Hepatocyte (in vitro differentiated cells): ENCODE measurements at regions not wholly inside any gene's neighbourhood (a gene's known extent, or its start where the extent isn't known, plus 50 kb on each side); places are given as distances from the start of the nearest gene placed in this dataset.

Source experiments
- CTCF ChIP-seq: fragments of 200-600 bp; sonication (generic); IDR thresholded peaks from 2 replicates; pipeline ENCODE4 v1.5.1; 2016; ENCODE audit warnings: antibody characterized with exemption, mild to moderate bottlenecking; ENCODE audit not compliant: poor library complexity
- EZH2 ChIP-seq: fragments of 200-600 bp; sonication (generic); IDR thresholded peaks from 2 replicates; pipeline ENCODE4 v1.6.1; 2016; ENCODE audit warnings: antibody characterized with exemption, mild to moderate bottlenecking, borderline replicate concordance
- EZH2phosphoT487 ChIP-seq: fragments of 200-600 bp; sonication (generic); IDR thresholded peaks from one replicate; pipeline ENCODE4 v1.6.1; 2018; ENCODE audit warnings: antibody characterized with exemption, mild to moderate bottlenecking, low read depth, moderate library complexity; ENCODE audit not compliant: unreplicated experiment, severe bottlenecking

GRCh38 chr13:68993154-68993553, 1114.5 kb upstream of the ATXN8OS start:
- no peak for TF ChIP-seq CTCF
- TF ChIP-seq EZH2: no peak
- TF ChIP-seq EZH2phosphoT487: no peak
